NCI-H2227 treated with DMSO at 0.1 percent for 48 hours (cell line): ENCODE measurements at regions not wholly inside any gene's neighbourhood (a gene's known extent, or its start where the extent isn't known, plus 50 kb on each side); places are given as distances from the start of the nearest gene placed in this dataset.

Source experiments
- DNase-seq: peaks from one replicate; lab custom pipeline; 2025; lab: John Stamatoyannopoulos, UW

DNA sequence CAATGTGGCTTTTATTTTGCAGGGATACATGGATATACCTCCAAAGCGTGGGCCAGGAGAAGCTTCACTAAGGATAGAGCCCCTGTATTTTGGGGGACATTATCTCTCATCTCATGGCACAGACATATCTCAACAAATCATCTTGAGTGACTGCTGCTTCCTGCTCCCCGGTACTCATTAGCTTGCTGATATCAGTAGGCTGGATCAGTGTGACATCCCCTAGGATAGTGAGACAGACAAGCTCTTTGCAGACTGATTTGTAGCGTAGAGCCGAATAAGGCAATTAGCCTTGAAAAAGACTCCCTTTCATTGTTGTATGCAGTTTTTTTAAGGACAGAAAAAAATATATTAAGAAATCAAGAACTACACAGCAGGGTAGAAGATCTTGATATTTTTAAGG, 237.7 kb upstream of the CDH9 start:
- no peak for DNase-seq

DNA sequence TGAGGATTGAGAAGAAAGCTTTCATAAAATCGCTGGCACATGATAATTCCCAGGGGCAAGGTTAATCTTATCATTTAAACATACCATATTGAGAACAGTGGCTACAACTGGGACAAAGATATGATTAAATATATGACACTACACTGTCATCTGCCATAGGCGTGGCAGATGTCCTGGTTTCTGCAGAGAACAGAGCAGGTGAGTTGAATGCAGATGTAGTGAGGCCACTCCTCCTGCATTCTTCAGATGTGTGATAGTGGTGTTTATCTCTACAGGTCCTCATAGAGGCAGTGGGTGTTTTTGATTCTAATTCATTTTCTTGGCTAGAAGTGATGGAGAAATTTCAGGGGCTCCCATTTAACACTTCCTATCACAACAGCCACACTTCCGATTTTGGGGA, 237.0 kb upstream of the CDH9 start:
- no peak for DNase-seq

DNA sequence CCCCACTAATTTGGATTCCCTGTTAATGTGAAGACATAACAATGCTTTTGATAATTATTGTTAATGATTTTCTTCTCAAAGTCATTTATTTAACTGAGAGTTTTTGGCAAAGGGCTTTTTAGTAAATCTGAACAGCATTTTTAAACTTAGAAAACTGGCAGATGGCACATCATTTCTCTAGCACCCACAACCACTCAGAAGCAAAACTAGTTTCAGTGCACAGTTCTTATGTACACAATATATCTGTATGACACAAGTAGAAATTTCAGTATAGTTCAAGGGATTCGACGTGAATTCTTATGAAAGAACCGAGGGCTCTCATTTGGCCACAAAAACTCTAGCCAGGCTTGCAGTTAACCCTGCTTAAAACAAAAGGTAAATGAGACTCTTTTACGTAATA, 231.4 kb upstream of the CDH9 start:
- no peak for DNase-seq

DNA sequence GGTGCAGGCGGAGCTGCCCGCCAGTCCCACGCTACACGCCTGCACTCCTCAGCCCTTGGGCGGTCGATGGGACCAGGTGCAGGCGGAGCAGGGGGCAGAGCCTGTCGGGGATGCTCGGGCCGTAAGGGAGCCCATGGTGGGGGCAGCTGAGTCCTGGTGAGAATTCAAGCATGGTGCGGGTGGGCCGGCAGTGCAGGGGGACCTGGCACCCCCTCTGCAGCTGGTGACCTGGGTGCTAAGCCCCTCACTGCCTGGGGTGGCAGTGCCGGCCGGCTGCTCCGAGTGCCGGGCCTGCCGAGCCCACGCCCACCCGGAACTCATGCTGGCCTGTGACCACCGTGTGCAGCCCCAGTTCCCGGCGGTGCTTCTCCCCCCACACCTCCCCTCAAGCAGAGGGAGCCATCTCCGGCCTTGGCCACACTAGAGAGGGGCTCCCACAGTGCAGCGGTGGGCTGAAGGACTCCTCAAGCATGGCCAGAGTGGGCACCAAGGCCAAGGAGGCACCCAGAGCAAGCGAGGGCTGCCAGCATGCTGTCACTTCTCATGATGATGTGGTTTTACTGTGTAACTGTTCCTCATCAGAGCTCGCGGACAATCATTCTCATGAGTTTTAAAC, 228.9 kb upstream of the CDH9 start:
- DNase-seq: no peak

DNA sequence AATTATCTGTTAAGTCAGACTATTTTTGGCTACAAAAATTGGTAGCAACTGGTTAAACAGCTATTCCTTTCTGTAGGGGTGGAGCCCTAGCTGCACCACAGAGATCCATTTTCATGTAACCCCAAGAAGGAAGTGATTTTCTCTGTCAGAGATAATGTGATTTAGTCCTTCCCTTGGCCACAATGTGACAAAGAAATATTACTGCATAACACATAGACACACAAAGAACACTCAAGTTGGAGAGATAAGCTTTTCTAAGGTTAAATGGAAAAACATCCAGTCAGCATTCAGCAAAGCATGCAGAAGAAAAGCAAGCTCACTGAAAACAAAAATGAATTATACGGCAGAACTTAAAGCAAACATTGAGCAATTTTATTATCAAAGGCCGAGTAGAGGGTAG, 227.8 kb upstream of the CDH9 start:
- DNase-seq: no peak

DNA sequence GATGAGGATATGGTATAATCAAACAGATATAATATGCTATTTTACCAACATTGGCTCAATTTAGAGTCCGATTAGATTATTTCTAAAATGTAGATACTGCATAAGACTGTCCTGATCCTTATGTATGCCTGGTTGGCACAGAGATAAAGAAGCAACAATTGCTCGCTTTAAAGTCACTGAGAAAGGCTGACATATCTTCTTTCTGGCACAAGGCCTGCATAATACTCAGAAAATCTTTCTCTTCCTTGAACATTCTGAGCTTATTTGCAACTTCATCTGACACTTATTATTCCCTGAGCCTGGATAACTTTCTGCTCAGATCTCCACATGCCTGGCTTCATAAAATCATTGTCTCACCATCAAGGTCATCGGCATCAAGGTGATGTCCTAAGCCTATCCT, 219.3 kb upstream of the CDH9 start:
- DNase-seq: no peak

DNA sequence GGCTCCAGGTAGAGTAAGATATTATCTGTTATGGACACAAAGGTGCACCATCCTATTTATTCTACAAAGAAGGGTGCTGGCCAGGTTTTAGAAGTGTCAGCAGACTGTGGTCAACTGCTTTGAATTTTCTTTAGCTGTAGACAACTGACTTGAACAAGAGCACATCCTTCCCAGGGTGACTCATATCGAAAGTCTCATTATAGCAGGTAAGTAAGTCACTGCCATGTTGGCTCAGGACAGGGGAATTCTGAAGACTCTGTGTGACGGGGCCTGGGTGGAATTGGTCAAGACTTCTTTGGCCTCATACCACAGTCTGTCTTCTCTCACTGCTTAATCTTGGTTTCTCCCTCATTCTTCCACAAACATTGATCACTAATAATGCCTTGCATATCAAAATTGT, 214.5 kb upstream of the CDH9 start:
- no peak for DNase-seq

DNA sequence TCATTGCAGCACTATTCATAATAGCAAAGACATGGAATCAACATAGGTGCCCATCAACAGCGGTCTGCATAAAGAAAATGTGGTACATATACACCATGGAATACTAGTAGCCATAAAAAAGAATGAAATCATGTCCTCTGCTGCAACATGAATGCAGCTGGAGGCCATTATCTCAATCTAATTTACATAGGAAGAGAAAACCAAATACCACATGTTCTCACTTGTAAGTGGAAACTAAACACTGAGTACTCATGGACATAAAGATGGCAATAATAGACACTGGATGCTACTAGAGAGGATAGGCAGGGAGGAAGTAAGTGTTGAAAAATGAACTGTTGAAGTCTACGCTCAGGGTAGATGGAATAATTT, 203.9 kb upstream of the CDH9 start:
- DNase-seq: no peak

DNA sequence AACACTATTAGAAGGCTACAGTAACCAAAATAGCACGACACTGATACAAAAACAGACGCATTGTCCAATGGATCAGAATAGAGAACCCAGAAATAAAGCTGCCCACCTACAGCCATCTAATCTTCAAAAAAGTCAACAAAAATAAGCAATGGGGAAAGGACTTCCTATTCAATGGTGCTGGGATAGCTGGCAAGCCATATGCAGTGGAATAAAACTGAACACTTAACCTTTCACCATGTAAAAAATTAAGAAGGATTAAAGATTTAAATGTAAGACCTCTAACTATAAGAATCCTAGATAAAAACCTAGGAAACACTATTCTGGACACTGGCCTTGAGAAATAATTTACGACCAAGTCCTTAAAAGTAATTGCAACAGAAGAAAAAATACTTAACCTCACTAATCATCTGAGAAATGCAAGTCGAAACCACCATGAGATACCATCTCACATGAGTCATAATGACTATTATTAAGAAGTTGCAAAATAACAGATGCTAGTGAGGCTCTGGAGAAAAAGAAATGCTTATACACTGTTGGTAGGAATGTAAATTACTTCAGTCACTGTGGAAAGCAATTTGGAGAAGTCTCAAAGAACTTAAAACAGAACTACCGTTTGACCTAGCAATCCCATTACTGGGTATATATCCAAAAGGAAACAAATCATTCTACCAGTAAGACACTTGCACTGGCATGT, 203.3 kb upstream of the CDH9 start:
- DNase-seq: no peak

DNA sequence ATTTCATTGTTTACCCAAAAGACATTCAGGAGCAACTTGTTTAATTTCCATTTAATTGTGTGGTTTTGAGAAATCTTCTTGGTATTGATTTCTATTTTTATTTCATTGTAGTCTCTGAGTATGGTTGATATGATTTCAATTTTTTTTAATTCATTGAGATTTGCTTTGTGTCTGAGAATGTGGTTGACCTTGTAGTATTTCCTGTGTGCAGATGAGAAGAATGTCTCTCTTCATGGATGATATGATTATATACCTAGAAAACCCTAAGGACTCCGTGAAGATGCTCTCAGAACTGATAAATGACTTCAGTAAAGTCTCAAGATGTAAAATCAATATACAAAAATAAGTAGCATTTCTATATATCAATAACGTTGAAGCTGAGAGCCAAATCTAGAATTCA, 202.4 kb upstream of the CDH9 start:
- no peak for DNase-seq

DNA sequence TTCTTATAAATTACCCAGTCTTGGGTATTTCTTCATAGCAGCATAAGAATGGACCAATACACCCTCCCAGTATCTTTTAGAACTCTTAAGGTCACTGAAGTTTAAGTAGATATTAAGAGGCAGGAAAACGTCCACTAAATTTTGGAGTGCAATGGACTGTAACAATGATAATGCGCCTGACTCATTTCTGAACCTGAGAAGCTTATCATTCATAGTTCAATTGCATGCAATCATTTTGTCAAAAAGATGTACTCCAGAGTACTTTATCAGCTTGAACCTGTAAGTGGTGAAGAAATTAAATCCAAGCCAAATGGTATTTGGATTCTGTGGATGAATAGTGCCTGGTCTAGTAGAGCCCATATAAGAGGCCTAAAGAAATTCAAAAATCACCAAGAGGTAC, 196.5 kb upstream of the CDH9 start:
- DNase-seq: no peak

DNA sequence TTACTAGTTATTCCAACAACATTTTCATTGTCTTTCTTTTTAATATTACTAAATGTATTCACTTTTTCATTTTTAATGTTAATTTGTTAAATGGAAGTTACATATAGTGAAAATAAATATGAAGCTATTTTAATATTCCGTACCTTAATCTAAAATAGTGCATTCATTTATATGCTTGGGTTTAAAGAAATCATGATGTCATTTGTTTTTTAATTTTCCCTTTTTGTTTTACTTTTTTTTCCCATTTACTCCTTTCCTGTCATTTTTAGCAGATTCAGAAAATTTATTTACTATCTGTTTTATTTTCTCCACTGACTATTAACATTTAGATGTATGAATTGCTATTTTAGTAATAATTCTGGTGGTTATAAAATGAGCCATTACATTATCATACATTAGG, 183.0 kb upstream of the CDH9 start:
- no peak for DNase-seq

DNA sequence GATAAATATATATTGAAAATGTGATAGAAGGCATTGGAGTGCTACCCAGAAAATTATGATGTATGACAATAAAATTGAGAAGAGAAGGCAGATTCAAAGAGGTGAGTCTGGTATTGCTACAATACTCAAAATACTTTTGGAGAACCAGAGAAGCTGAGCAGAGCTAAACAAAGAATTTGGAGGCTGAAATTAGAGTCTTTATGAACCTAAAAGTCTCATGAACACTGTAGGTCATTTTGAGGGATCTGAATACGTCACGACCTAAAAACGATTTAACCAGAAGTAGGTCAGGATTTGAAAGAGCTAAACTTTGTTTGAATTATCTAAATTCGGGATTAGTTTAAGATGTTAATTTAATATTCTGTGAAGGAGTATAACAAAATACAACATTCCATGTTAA, 182.4 kb upstream of the CDH9 start:
- DNase-seq: no peak

DNA sequence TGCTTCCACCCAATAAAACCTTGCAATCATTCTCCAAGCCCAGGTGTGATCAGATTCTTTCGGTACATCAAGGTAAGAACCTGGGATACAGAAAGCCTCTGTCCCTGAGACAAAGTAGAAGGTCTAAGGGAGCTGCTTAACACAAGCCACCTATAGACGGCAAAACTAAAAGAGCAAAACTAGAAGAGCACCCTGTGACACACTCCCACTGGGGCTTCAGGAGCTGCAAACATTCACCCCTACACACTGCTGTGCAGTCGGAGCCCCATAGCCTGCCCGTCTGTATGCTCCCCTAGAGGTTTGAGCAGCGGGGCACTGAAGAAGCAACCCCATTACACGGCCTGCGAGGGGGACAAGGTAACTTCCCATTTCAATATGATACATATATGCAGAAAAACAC, 179.6 kb upstream of the CDH9 start:
- DNase-seq: no peak

DNA sequence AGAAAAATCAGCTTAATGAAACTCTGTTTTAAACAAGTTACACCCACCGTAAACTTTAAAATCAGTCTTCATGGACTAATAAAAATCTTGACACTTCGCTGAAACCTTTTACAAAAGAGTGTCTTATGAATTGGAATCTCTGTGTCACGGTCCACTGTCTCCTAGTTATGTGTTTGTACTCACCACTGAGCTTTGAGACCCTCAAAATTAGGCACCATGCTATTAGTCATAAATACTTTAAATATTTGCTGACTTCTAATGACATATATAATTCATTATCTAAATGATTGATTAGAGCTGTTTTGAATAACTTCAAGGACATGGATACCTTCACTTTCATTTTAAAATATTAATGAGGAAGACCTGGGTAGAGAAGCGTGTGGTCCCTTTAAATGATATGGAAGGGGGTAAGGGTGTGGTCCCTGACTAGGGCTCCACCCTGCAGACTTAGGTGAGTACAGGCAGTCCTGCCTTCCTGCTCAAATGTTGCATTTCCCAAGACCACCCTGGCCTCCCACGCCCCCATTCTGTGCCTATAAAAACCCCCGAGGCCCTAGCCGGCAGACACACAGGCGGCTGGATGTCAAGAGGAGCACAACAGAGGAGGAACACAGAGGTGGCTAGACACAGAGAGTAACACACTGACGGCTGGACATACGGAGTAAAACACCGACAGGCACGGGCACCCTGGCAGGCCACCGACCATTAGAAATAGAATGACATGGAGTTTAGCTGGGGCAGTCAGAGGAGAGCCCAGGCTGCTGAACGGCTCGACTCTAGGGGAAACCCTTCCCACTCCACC, 179.0 kb upstream of the CDH9 start:
- DNase-seq: no peak

DNA sequence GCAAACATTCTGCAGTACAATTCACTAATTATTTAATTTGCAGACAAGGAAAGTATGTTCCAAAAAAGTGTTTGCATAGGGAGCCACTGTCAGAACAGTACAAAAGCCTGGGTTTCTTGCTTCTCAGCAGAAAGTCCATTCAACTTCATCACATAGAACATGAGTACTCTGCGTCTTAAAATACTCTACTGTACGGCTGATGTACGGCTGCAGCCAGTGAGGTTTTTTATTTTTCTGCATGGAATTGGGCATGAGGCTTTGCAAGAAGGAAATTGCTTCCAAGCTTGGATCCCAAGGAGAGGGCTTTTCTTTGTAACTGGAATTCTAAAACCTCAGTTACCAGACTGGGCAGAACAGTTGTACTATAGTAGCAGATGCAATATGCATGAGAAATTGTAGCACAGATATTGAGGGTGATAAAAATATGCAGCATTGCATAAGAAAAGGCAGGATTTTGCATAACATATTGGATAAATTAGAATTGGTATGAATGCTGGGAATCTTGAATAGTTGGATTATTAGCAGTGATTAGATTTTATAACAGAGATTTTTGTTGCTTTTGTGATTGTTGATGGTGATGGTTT, 178.1 kb upstream of the CDH9 start:
- no peak for DNase-seq

DNA sequence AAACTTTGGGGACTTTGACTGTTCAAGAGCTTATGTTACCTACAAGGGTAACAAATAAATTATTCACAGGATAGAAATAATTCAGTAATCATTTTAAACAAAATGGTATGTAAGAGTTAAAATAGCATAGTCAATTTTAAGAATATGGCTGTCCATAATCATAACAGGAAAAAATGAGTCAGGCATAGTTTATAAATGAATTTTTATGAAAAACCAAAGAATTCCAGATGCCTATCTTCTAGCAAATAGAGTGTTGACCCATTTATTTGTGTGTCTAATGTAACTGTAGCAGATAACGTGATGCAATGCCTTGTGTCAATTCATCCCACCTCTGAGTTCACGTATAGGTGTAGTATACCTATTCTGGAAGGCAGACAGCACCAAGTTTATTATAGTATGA, 169.7 kb upstream of the CDH9 start:
- DNase-seq: no peak

DNA sequence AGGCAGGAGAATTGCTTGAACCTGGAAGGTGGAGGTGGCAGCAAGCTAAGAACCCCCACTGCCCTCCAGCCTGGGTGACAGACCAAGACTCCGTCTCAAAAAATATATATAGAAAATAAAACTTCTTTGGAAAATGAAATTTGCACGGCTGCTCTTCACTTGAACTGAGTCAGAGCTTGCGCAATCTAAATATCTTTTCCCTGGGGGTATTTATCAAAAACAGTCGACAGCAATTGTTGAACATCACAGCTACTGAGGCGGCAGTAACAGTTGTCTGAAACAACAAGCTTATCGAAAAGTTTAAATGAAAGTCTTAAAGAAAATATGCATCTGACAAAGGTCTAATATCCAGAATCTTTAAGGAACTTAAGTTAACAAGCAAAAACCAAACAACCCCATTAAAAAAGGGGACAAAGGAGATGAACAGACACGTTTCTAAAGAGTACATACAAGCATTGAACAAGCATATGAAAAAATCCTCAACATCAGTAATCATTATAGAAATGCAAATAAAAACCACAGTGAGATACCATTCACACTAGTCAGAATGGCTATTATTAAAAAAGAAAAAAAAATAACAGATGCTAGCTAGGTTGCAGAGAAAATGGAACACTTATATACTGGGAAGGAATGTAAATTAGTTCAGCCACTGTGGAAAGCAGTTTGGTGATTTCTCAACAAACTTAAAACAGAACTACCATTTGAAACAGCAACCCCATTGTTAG, 153.6 kb upstream of the CDH9 start:
- DNase-seq: no peak

DNA sequence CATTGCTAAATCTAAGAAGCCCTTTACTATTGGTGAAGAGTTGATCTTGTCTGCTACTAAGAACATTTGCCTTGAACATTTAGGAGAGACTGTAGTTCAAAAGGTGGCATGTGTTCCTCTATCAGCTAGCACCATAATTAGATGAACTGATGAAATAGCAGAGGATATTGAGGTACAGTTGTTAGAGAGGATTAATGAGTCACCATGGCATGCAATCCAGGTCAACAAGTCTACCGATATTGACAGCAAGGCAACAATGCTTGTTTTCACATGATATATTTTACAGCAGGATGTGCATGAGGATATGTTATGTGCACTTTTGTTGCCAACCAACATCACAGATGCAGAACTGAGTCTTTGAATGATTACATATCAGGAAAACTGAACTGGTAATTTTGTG, 134.3 kb upstream of the CDH9 start:
- no peak for DNase-seq

DNA sequence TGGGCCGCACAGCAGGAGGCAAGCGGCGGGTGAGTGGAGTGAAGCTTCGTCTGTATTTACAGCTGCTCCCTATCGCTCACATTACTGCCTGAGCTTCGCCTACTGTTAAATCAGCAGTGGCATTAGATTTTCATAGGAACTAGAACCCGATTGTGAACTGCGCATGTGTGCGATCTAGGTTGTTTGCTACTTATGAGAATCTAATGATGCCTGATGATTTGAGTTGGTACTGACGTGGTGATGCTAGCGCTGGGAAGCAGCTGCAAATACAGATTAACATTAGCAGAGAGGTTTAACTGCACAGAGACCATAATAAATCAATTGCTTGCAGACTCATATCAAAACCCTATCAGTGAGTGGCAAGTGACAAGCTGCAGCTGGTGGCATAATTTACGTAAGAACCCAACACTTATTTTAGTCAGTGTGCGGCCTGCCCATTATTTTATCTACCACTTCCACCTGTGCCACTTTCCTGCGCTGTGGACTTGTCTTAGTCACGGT, 133.4 kb upstream of the CDH9 start:
- DNase-seq: no peak

DNA sequence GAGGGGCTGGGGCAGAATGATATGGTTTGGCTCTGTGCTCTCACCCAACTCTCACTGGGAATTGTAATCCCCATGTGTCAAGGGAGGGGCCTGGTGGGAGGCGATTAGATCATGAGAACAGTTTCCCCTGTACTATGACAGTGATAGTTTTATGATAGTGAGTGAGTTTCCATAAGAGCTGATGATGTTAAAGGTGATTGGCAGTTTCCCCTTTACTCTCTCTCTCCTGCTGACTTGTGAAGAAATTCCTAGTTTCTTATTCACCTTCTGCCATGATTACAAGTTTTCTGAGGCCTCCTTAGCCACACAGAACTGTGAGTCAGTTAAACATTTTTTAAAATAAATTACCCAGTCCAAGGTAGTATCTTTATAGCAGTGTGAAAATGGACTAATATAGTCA, 120.4 kb upstream of the CDH9 start:
- DNase-seq: no peak

DNA sequence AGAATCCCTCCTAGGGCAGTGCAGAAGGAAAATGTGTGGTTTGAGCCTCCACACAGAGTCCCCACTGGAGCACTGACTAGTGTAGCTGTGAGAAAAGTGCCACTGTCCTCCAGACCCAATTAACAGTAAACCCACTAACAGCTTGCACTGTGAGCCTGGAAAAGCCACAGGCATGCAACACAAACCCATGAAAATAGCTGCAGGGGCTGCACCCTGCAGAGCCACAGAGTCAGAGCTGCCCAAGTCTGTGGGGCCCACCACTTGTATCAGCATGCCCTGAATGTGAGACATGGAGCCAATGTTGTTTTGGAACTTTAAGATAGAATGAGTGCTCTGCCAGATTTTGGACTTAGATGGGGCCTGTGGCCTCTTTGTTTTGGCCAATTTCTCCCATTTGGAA, 119.8 kb upstream of the CDH9 start:
- DNase-seq: no peak
